A549 (cell line): ENCODE measurements at regions not wholly inside any gene's neighbourhood (a gene's known extent, or its start where the extent isn't known, plus 50 kb on each side); places are given as distances from the start of the nearest gene placed in this dataset.

Experiments
- CEBPB ChIP-seq, 2 experiments: fragments of >200 bp in 1 of 2; sonication (Bioruptor Twin) in 1 of 2; formaldehyde crosslinking in 1 of 2; IDR thresholded peaks; 2 replicates each; pipeline ENCODE4 v1.6.1; 2012 to 2016
- CTCF ChIP-seq: fragments of >200 bp; sonication (Bioruptor Twin); formaldehyde crosslinking; IDR thresholded peaks from 3 replicates; pipeline ENCODE4 v1.5.1; 2016
- ELK1 ChIP-seq: fragments of 150-350 bp; IDR thresholded peaks from 2 replicates; pipeline ENCODE4 v1.6.1; 2014; ENCODE audit warnings: low read depth, mild to moderate bottlenecking, low read length
- EP300 ChIP-seq, 2 experiments: fragments of >200 bp; sonication (Bioruptor Twin); formaldehyde crosslinking; IDR thresholded peaks; 2 replicates in 1 of 2; 3 replicates in 1 of 2; pipeline ENCODE4 v1.6.1; 2016 to 2017
- MAFK ChIP-seq: fragments of 450-650 bp; IDR thresholded peaks from 2 replicates; pipeline ENCODE4 v1.6.1; 2014; ENCODE audit not compliant: partially characterized antibody
- MAX ChIP-seq: IDR thresholded peaks from 2 replicates; pipeline ENCODE4 v1.6.1; 2012
- MAZ ChIP-seq: fragments of 150-350 bp; IDR thresholded peaks from 2 replicates; pipeline ENCODE4 v1.6.1; 2014; ENCODE audit warnings: antibody characterized with exemption, low read depth, low read length, borderline replicate concordance
- MYC ChIP-seq: IDR thresholded peaks from 2 replicates; pipeline ENCODE4 v1.6.1; 2012; ENCODE audit warnings: mild to moderate bottlenecking, inconsistent platforms, low read length, improper control_type of control experiment, borderline replicate concordance
- POLR2A ChIP-seq: IDR thresholded peaks from 2 replicates; pipeline ENCODE4 v1.6.1; 2012; ENCODE audit warnings: mild to moderate bottlenecking, low read length
- RAD21 ChIP-seq, 2 experiments: fragments of >200 bp in 1 of 2; sonication (Bioruptor Twin) in 1 of 2; formaldehyde crosslinking in 1 of 2; IDR thresholded peaks in 1 of 2; conservative IDR thresholded peaks in 1 of 2; 2 replicates in 1 of 2; 3 replicates in 1 of 2; pipeline ENCODE4 v1.6.1; 2012 to 2018; ENCODE audit warnings: inconsistent platforms in 1 of 2
- USF2 ChIP-seq: fragments of 450-650 bp; IDR thresholded peaks from 2 replicates; pipeline ENCODE4 v1.6.1; 2014; ENCODE audit warnings: antibody characterized with exemption
- ZC3H11A ChIP-seq: fragments of 450-650 bp; IDR thresholded peaks from 2 replicates; pipeline ENCODE4 v1.6.1; 2014; ENCODE audit warnings: antibody characterized with exemption, mild to moderate bottlenecking

- TF ChIP-seq CTCF (no peak), POLR2A (no peak), ZC3H11A (no peak), EP300 (IDR thresholded peaks at IDR 0.05) (no peak), MAX (no peak), MAZ (no peak), MYC (no peak), RAD21 (conservative IDR thresholded peaks at IDR 0.05 in 1 of 2, IDR thresholded peaks at IDR 0.05 in 1 of 2) (no peak), CEBPB (IDR thresholded peaks at IDR 0.05) (no peak), USF2 (no peak), ELK1 (no peak), MAFK (no peak)
Observed at GRCh38 chr13:40182591-40182990, 483.9 kb downstream of the FOXO1 start.
